ENCODE measurements at regions not wholly inside any gene's neighbourhood (a gene's known extent, or its start where the extent isn't known, plus 50 kb on each side); places are given as distances from the start of the nearest gene placed in this dataset.

DNA sequence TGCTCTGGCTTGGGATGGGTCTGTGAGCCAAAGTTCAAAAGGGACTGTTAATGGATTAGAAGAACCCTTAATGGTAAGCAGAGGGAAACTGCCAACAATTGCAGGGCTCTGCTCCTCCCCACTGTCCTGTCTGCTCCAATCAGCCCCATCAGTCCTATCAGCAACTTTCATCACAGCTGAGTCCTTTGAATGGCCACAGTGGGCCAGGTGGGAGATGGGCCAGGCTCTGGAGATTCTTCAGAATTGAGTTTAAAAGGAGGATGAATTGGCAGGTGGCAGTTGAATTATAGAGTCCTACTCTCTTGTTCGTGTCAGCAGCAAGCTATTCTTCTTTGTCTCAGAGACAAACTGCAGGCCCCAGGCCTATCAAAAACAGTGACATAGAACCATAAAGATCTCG is 573.9 kb downstream of the EPHA4 start:
- H2AFZ ChIP-seq (ENCODE audit: low read depth, low read length), result no peak overlapping the region
- H3K79me2 ChIP-seq (ENCODE audit: control insufficient read depth, insufficient read depth, low read length), result no peaks in the 10 kb centered on the region
- no peak for FAIRE-seq
- no peak for DNase-seq (ENCODE audit: extremely low read depth in 1 of 4, low spot score in 3 of 4)
- no peak overlapping the region for H3K4me3 ChIP-seq
- no peaks in the 10 kb centered on the region for H3K27me3 ChIP-seq (ENCODE audit: control insufficient read depth in 2 of 2, insufficient read depth in 2 of 2, low read length in 2 of 2)
- in situ Hi-C loops (cut with MboI), result no loop called here
- H3K27ac ChIP-seq (ENCODE audit: extremely low read depth, low read depth, low read length), result no peak overlapping the region
- ChIA-PET POLR2A (no interaction called here), CTCF (ENCODE audit: low intra/inter-chr PET ratio) (no interaction called here)
- 0% methylated on average over 1 of the region's 2 CpGs for WGBS (ENCODE audit: insufficient coverage, low coverage, missing lambda C conversion rate)
- no peaks in the 10 kb centered on the region for H3K9me1 ChIP-seq (ENCODE audit: control insufficient read depth, insufficient read depth, low read length)
- H3K4me2 ChIP-seq (ENCODE audit: insufficient read depth, low read length), result no peak overlapping the region
- no peaks in the 10 kb centered on the region for H3K36me3 ChIP-seq (ENCODE audit: control insufficient read depth, insufficient read depth, low read length)
- no peaks in the 10 kb centered on the region for H3K9me3 ChIP-seq (replicated peaks; ENCODE audit: control insufficient read depth, insufficient read depth, low read depth, low read length)
- no peak for TF ChIP-seq LARP7 (IDR thresholded peaks at IDR 0.05)
- TF ChIP-seq, protein P1, sequence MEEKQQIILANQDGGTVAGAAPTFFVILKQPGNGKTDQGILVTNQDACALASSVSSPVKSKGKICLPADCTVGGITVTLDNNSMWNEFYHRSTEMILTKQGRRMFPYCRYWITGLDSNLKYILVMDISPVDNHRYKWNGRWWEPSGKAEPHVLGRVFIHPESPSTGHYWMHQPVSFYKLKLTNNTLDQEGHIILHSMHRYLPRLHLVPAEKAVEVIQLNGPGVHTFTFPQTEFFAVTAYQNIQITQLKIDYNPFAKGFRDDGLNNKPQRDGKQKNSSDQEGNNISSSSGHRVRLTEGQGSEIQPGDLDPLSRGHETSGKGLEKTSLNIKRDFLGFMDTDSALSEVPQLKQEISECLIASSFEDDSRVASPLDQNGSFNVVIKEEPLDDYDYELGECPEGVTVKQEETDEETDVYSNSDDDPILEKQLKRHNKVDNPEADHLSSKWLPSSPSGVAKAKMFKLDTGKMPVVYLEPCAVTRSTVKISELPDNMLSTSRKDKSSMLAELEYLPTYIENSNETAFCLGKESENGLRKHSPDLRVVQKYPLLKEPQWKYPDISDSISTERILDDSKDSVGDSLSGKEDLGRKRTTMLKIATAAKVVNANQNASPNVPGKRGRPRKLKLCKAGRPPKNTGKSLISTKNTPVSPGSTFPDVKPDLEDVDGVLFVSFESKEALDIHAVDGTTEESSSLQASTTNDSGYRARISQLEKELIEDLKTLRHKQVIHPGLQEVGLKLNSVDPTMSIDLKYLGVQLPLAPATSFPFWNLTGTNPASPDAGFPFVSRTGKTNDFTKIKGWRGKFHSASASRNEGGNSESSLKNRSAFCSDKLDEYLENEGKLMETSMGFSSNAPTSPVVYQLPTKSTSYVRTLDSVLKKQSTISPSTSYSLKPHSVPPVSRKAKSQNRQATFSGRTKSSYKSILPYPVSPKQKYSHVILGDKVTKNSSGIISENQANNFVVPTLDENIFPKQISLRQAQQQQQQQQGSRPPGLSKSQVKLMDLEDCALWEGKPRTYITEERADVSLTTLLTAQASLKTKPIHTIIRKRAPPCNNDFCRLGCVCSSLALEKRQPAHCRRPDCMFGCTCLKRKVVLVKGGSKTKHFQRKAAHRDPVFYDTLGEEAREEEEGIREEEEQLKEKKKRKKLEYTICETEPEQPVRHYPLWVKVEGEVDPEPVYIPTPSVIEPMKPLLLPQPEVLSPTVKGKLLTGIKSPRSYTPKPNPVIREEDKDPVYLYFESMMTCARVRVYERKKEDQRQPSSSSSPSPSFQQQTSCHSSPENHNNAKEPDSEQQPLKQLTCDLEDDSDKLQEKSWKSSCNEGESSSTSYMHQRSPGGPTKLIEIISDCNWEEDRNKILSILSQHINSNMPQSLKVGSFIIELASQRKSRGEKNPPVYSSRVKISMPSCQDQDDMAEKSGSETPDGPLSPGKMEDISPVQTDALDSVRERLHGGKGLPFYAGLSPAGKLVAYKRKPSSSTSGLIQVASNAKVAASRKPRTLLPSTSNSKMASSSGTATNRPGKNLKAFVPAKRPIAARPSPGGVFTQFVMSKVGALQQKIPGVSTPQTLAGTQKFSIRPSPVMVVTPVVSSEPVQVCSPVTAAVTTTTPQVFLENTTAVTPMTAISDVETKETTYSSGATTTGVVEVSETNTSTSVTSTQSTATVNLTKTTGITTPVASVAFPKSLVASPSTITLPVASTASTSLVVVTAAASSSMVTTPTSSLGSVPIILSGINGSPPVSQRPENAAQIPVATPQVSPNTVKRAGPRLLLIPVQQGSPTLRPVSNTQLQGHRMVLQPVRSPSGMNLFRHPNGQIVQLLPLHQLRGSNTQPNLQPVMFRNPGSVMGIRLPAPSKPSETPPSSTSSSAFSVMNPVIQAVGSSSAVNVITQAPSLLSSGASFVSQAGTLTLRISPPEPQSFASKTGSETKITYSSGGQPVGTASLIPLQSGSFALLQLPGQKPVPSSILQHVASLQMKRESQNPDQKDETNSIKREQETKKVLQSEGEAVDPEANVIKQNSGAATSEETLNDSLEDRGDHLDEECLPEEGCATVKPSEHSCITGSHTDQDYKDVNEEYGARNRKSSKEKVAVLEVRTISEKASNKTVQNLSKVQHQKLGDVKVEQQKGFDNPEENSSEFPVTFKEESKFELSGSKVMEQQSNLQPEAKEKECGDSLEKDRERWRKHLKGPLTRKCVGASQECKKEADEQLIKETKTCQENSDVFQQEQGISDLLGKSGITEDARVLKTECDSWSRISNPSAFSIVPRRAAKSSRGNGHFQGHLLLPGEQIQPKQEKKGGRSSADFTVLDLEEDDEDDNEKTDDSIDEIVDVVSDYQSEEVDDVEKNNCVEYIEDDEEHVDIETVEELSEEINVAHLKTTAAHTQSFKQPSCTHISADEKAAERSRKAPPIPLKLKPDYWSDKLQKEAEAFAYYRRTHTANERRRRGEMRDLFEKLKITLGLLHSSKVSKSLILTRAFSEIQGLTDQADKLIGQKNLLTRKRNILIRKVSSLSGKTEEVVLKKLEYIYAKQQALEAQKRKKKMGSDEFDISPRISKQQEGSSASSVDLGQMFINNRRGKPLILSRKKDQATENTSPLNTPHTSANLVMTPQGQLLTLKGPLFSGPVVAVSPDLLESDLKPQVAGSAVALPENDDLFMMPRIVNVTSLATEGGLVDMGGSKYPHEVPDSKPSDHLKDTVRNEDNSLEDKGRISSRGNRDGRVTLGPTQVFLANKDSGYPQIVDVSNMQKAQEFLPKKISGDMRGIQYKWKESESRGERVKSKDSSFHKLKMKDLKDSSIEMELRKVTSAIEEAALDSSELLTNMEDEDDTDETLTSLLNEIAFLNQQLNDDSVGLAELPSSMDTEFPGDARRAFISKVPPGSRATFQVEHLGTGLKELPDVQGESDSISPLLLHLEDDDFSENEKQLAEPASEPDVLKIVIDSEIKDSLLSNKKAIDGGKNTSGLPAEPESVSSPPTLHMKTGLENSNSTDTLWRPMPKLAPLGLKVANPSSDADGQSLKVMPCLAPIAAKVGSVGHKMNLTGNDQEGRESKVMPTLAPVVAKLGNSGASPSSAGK (IDR thresholded peaks at IDR 0.05), result no peak
- TF ChIP-seq, protein P2, sequence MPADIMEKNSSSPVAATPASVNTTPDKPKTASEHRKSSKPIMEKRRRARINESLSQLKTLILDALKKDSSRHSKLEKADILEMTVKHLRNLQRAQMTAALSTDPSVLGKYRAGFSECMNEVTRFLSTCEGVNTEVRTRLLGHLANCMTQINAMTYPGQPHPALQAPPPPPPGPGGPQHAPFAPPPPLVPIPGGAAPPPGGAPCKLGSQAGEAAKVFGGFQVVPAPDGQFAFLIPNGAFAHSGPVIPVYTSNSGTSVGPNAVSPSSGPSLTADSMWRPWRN (IDR thresholded peaks at IDR 0.05; ENCODE audit: low read depth), result no peak
- no peak for TF ChIP-seq ELF1 (tag; IDR thresholded peaks at IDR 0.05)
- TF ChIP-seq TEAD2 (tag; IDR thresholded peaks at IDR 0.05), result no peak
- TF ChIP-seq ZNF133 (CRISPR knock-in tag; IDR thresholded peaks at IDR 0.05), result no peak
- TF ChIP-seq ZBED1 (IDR thresholded peaks at IDR 0.05), result no peak
- TF ChIP-seq, protein P3, sequence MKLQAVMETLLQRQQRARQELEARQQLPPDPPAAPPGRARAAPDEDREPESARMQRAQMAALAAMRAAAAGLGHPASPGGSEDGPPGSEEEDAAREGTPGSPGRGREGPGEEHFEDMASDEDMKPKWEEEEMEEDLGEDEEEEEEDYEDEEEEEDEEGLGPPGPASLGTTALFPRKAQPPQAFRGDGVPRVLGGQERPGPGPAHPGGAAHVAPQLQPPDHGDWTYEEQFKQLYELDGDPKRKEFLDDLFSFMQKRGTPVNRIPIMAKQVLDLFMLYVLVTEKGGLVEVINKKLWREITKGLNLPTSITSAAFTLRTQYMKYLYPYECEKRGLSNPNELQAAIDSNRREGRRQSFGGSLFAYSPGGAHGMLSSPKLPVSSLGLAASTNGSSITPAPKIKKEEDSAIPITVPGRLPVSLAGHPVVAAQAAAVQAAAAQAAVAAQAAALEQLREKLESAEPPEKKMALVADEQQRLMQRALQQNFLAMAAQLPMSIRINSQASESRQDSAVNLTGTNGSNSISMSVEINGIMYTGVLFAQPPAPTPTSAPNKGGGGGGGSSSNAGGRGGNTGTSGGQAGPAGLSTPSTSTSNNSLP (IDR thresholded peaks at IDR 0.05; ENCODE audit: borderline replicate concordance, low read depth, low read length), result no peak
- no peak for TF ChIP-seq MTA2 (IDR thresholded peaks at IDR 0.05; ENCODE audit: low read depth)
- no peak for TF ChIP-seq STAT5A (IDR thresholded peaks at IDR 0.05; ENCODE audit: borderline replicate concordance, low read length)
- TF ChIP-seq SAFB (IDR thresholded peaks at IDR 0.05; ENCODE audit: borderline replicate concordance, low read depth, low read length), result no peak
- intact Hi-C loops (cut with micrococcal nuclease), result no loop called here
- H3K9ac ChIP-seq (ENCODE audit: insufficient read depth in 1 of 2, low read depth in 2 of 2, low read length in 2 of 2), result no peak overlapping the region
- H3K4me1 ChIP-seq (replicated peaks in 1 of 2; ENCODE audit: control insufficient read depth in 2 of 2, insufficient read depth in 2 of 2, low read length in 2 of 2), result no peaks in the 10 kb centered on the region
- H4K20me1 ChIP-seq (replicated peaks; ENCODE audit: control insufficient read depth, insufficient read depth, low read length), result no peaks in the 10 kb centered on the region
- ATAC-seq, result no peak
- no TSS peak for BruUV-seq (replicated peaks)

All from K562 (cell line).